Stimulated activated CD8-positive, alpha-beta memory T cell treated with anti-CD3 and anti-CD28 coated beads, Interleukin-2, amount 100 ng/mL, for 48 hours (primary cell): ENCODE measurements at regions not wholly inside any gene's neighbourhood (a gene's known extent, or its start where the extent isn't known, plus 50 kb on each side); places are given as distances from the start of the nearest gene placed in this dataset.
"Not testable (repeated sequence)": the region's sequence is repeated elsewhere in the genome, so short reads cannot be mapped to it uniquely, and the experiment has no call there.

Experiments used
- DNase-seq, 2 donors: peaks; one replicate each; pipeline ENCODE4 v3.0.0-alpha.2; 2020; ENCODE audit warnings: low read depth in 2 of 2

DNA sequence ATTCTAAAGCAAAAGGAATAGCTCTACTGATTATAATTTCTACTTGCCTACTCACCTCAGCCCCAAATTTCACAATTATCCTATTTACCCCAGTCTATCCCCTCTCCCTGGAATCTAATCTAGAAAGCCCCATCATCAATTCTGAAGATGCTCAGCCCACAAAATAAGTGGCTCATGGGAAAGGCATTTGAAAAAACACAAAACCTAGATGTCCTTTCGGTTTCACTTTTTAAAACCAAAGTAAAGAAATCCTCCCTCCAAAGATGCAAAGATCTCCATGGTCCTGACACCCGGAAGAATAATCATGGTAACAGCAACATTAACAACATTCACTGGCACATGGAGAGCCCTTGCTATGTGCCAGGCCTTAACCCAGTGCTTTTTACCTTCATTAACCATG, 224.8 kb downstream of the FGFR2 start:
- no peak for DNase-seq

DNA sequence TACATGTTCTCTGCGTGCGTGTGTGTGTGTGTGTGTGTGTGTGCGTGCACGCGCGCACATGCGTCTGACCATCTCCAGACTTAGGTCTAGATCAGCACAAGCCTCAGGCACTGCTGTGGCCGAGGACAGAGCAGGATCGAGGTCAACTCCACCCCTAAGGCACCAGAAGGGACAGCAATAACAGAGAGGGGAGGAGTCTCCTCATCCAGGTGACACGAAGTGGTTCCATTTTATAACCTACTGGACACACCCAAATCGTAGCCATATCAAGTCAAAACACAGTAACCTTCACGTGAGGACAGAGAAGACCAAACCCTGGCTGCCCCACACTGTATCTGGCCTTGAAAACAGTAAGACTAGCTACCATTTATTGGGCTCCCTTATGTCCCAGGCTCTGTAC, 224.1 kb downstream of the FGFR2 start:
- DNase-seq, result no peak

DNA sequence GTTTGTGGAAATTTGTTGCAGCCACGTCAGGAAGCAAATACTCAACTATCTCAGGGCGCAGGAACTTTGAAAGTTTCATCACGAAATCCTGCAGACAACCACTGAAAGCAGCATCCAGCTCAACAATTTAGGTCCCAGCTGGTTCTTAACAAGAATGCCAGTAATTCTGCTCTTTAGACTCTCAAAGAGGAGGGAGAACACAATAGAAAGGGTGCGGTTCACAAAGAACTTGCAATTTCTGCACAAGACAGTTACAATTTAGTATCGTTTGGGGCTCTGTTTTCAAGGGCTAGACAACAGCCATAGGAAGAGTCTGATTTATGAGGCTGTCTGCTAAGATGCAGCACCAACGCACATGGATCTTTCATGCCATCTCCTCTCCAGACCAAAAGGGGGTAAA, 223.1 kb downstream of the FGFR2 start:
- DNase-seq, result no peak

DNA sequence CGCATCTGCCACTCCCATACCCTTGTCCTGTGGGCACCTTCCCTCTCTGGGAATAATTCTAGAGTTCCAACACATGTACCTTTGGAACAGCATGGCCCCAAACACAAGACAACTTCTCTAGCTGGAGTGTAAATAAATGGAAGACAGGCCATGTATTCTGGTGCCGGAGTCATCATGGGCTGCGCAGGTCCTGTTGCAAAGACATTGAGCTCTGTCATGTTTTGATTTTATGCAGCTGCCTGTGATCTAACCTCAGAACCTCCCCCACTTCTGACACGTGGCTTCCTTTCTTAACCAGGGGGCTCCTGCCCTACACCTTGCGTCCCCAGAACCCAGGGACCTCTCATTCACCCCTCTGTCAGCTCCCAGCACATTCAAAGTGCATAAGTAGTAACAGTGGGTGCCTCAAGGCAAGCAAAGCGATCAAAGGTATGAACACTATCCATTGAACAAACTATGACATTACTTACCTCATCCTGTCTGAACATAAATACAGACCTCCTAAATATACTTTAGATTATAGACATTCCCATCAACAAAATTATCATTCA, 219.9 kb downstream of the FGFR2 start:
- no peak for DNase-seq

DNA sequence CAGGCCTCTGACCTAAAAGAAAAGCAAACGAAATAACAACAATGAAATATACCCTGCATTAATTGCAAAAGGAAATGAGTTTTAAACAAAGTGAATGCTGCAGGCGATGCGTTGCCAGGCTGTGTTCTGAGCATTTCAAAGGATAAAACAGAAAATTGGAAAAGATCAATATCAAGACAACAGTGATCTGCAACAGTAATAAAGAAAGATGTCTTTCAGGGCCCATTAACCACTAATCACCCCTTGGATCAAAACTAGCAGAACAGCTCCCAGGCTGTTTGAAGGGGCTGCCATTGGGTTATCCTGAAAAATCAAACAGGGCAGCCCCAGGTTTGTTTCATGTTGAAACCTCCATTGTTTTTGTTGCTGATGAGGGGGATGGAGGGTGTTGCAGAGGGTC, 219.2 kb downstream of the FGFR2 start:
- no peak for DNase-seq

DNA sequence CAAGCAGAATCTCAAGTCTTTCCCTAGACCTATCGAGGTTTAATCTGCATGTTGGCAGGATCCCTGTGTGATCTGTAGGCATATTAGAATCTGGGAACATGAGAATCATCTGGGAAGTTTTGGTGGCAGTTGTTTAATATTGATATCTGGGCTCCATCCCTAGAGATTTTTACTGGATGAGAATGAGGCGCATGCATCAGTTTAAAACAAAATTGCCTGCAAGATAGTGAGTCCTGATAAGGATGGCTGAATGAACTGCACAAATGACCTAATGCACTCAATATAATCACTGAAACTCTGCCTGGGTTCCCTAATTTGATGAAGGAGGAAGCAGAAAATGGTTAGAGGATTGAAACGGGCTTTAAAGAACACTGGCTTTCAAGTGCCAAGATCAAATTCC, 218.0 kb downstream of the FGFR2 start:
- DNase-seq, result no peak

DNA sequence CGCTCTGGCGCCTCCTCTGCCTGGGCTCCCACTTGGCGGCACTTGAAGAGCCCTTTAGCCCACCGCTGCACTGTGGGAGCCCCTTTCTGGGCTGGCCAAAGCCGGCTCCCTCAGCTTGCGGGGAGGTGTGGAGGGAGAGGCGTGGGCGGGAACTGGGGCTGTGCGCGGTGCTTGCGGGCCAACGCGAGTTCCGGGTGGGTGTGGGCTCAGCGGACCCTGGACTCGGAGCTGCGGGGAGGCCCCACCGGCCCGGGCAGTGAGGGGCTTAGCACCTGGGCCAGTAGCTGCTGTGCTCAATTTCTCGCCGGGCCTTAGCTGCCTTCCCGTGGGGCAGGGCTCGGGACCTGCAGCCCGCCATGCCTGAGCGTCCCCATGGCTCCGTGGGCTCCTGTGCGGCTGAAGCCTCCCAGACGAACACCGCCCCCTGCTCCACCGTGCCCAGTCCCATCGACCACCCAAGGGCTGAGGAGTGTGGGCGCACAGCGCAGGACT, 216.2 kb downstream of the FGFR2 start:
- not testable (repeated sequence) for DNase-seq

DNA sequence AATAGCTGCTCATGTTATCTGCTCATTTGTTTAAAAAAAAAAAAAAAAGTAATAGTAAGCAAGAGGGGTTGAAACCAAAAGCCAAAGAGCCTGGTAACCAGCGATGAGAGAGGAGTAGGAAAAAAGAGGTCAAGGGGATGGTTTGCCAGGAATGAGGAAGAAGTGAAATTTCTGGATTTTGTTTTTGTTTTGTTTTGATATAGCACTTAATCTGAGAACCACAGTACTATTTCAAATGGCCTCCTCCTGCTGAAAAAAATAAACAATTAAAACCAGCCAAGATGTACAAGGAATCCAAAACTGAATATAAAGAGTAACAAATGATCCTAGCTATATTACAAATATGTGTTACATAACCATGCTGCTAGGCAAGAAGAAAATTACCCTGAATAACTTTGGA, 213.1 kb downstream of the FGFR2 start:
- DNase-seq, result no peak

DNA sequence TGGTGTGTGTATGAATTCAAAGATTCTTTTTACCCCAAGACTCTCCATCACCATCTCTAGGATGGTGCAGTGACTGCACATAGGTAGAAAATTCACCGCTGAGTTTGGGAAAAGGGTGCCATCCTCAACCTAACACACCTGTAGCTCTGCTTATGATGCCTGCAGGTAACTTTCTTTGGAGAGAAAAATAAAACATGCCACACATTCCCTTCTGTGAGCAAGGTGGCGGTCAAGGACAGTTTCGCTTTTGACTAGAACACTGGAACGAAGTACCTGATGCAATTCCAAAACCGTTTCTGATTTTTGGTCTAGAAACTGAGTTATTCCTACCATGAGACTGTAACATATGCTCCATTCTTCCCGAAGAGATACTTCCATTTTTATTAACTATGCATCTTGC, 205.6 kb downstream of the FGFR2 start:
- DNase-seq, result no peak

DNA sequence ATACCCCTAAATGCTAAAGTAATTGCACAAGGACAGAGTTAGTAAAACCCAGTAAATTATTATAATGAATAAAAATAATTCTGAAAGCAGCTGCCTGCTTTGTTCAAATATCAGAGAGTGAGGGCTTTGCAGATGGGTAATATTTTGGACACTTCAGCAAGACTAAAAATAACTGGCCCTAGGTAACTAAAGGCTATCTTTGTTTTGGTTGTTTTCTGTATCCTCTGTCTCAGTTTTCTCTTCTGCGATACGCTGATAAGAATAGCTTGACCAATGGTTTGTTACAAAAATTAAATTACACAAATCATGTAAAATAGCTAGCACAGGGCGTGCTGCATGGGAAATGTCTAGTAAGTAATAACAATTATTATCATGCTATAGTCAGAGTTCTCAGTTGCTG, 204.7 kb downstream of the FGFR2 start:
- no peak for DNase-seq

DNA sequence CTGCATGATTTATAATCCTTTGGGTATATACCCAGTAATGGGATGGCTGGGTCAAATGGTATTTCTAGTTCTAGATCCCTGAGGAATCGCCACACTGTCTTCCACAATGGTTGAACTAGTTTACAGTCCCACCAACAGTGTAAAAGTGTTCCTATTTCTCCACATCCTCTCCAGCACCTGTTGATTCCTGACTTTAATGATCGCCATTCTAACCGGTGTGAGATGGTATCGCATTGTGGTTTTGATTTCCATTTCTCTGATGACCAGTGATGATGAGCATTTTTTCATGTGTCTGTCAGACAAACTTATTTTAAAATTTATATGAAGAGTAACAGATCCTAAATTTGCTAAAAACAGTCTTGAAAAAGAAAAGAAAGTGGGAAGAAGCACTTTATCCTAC, 197.7 kb downstream of the FGFR2 start:
- not testable (repeated sequence) for DNase-seq

DNA sequence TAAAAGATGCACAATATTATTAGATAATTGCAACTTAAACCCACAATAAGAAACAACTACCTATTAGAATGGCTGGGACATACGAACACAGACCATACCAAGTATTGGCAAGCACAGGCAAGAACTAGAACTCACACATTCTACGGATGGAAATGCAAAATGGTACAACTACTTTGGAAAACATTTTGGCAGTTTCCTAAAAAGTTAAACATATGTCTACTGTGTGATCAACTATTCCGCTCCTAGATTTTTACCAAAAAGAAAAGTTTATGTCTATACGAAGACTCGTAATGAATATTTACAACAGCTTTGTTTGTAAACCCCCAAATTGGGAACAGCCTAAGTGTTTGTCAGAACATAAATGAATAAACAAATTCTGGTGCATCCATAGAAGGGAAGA, 194.7 kb downstream of the FGFR2 start:
- DNase-seq, result no peak

DNA sequence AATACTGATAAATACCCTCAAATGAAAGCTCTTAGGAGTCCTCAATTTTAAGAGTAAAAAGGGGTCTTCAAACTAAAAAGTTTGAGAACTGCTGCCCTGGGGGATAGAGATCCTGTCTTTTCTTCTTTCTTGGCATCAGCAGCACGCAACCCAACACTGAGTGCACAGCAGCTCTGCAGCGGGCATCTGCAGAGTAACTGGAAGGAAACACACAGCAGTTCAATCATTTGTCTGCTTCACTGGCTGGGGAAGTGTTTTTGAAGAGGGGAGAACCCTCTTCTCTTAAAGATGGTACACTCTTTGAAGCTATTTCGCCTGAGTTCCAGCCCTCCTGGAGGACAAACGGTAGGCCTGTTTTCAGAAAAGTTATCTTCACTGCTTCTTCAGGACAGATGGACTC, 193.6 kb downstream of the FGFR2 start:
- DNase-seq, result no peak

DNA sequence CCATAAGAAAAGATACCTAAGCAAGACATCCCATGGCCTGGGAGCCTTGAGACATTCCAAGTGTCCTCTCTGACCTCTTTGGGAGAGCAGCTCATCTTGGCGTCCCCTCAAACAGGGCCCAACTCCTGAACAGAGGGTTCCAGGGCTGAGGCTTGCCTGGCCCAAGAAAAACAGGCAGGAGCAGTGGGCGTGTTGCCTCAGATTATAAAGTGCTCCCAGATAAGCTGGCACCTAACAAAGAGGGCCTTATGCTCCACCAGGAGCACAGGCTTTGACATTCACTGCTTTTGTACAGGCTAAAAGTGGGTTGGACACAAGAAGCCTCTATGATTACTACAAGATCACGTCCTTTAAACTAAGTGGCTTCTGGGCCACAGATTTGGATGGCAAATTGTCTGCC, 193.1 kb downstream of the FGFR2 start:
- no peak for DNase-seq

DNA sequence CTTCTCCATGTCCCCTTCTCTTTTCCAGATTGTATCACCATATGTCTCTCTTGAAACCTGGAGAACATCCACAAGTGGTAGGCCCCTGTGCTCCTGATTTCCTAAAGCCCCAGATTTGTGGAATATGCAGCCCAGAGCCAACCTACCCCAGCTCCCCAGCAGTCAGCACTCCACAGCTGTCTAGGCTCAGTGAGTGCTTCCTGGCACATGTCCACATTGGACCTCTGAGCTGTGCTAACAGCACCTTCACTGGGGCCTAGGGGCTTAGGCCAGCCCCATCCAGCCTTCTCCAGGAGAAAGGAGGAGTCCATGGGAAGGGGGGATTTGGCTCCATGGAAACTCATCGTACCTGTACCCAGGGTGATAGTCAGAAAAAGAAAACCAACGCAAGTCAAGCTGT, 192.7 kb downstream of the FGFR2 start:
- DNase-seq, result no peak

DNA sequence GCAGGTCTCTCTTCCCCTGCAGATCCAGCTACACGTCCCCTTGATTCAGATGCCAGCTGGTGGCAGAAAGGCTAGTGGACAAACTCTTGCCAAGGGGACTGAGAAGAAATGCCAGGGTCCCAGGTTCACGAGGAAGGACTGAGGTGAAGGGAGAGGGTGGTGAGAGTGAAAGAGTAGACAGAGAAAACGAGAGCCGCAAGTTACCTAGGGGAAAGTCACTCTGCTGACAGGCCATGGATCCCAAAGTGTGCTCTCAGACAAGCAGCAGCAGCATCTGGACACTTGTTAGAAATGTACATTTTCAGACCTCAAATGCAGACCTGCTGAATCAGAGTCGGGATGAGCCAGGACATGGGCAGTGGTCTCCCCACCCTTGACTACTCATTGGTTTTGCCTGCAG, 192.3 kb downstream of the FGFR2 start:
- DNase-seq, result no peak

DNA sequence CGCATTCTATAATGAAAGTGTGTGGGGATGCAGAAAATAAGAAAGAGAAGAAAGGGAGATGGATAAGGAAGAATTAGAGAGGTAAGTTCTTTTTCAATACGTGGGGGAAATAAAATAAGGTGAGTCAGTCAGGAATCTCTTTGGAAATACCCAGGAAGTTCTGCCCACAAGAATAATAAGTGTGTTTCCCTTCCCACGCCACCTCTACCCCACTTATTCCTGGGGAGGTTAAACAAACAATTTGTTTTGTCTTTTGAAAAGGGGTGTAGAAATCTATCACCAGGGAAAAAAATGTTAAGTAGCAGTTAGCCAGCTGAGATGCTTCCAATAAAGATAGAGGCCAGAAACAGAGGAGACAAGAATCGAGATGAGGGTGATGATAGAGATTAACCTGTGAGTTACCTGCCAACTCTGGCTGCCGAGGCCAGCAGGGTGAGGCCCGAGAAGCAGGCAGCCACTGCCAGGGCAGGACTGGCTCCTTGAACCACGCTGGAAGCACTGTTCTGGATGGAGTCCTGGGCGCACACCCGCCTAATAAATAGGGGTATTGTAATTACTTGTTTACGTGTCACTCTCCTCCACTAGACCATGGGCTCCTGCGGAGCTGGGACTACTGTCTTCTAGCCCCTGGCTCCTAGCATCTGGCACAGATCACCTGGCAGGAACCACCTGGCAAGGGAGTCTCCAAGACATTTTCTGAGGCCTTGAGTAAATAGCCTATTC, 191.3 kb downstream of the FGFR2 start:
- DNase-seq, result no peak

DNA sequence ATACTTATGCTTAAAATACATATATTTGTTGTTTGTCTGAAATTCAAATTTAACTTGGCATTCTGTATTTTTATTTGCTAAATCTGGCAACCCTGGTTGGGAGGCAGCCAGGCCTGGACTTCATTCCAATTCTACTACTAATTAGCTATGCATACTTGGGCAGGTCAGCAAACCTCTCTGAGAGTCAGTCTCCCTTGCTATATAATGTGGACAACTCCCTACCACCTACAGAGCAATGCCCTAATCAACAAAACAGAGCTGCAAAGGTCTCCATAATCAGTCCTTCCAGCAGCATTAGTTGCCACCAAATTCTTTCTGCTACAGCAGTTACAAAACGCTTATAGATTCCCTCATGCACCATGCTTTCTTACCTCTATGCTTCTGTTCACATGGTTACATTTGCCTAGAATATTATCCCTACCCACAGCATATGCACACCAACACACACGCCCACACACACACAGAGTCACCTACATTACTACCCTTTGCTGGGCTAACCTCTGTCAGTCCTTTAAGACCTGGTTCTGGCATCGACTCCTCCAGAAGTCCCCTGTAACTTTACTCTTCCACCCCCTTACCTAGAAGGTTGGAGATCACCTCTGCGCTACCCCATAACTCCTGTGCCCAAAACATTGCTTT, 188.7 kb downstream of the FGFR2 start:
- DNase-seq, result no peak

DNA sequence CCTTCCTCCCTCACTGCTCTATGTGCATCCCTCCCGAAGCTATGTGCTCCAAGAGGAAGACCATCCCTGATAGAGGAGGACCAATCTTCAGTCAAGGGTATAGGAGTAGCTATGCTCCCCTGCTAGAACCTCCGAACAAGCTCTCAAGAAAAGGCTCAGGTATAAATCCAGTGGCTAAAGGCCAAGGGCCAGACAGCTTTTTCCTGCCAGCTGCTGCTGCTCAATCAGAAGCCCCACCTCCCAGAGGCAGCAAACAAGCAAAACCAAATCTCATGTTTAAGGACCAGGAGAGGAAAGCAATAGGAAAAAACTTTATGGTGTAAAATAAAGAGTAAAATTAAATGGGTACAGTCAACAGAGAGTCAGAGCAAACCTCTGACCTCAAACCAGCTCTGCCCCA, 187.2 kb downstream of the FGFR2 start:
- DNase-seq, result no peak

DNA sequence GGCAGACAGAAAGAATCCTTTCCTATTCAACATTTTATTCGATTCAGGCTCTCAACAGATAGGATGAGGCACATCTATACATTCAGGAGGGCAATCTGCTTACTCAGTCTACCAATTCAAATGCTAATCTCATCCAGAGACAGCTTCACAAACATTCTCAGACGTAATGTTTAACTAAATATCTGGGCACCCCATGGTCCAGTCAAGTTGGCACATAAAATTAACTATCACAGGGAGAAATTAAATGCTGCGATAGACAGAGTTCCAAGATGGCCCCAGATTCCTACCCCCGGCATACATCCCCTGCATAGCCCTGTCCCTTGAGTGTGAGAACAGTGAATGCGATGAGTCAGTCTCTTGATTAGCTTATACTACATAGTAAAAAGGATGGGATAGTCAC, 184.3 kb downstream of the FGFR2 start:
- DNase-seq, result no peak

DNA sequence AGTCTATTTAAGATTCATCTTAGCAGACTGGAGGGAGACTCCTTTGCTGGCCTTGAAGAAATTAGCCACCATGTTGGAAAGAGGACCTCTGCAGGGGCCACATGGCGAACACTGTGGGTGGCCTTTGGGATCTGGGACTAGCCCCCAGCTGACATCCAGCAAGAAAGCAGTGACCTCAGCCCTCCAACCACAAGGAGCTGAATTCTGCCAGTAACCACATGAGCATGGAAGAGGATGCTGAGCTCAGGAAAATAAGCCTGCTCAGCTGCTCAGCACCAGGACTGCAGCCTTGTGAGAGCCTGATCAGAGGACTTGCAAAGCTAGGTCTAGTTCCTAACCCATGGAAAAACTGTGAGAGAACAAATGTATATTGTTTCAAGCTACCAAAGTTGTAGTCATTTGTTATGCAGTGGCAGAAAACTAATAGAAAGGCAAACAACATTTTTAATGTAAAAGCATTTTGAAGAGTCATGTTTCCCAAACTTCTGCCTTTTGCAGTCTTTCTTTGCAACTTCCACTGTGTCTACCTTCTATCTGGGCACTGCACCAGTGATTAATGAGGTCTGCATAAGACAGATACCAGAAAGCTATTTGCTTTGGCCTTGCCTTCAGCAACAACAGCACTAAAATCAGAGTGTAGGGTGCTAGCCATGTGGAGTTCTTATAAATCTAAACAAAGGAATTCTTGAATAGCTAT, 183.7 kb downstream of the FGFR2 start:
- DNase-seq, result no peak

DNA sequence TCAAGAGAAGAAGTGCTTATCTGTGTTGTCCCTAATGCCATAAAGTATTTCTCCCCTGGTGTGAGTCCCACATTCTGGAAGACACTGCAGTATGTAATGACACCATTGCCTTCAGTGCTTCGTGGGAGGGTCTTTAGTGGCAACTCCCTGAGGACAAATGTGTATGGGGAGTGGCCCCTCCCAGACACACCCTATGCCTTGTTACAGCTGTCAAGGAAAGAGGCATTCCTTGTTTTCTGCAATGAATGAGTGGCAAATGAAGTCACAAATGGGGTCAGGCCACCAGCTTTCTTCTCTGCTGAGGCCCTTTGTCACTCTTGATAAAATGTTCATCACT, 183.2 kb downstream of the FGFR2 start:
- no peak for DNase-seq

DNA sequence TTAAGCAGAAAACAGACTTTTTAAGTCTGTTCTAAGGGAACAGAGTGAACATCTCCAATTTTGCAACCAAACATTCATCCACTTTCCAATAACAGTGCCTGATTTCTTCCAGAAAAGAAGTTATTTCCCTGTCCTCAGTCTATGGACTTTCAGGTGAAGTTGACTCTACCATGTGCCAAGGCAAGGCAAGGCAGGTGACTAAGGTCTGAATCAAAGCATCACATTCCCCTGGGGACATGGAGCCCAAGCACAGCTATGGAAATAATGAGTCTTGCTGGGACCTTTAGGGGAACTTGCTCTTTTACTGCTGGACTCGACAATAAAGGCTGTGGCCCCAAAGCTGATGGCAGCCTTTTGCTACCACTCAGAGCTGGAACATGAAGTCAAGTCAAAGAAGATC, 182.2 kb downstream of the FGFR2 start:
- no peak for DNase-seq
